Jurkat, Clone E6-1 (cell line): ENCODE measurements at regions not wholly inside any gene's neighbourhood (a gene's known extent, or its start where the extent isn't known, plus 50 kb on each side); places are given as distances from the start of the nearest gene placed in this dataset.

Experiments used
- DNase-seq: peaks from one replicate; pipeline ENCODE4 v3.0.0-alpha.2; 2011; ENCODE audit warnings: low read depth, low spot score
- H3K4me3 ChIP-seq: 2 replicates; pipeline ENCODE4 v1.5.1; 2011; ENCODE audit warnings: mild to moderate bottlenecking, low read length, control low read depth, moderate library complexity

- DNase-seq: no peak
- no peak overlapping the region for H3K4me3 ChIP-seq
These were observed 167.9 kb downstream of the FSCB start for GRCh38 chr14:44339231-44339630.

GRCh38 chr14:44317441-44317746, 189.7 kb downstream of the FSCB start:
- H3K4me3 ChIP-seq: no peak overlapping the region

GRCh38 chr14:44316647-44317440, 190.2 kb downstream of the FSCB start:
- DNase-seq: no peak
- no peak overlapping the region for H3K4me3 ChIP-seq

More at GRCh38 chr14:44317441-44317746, 189.7 kb downstream of the FSCB start:
- no peak for DNase-seq

GRCh38 chr14:44309331-44309730, 197.8 kb downstream of the FSCB start:
- H3K4me3 ChIP-seq: no peak overlapping the region
- no peak for DNase-seq

GRCh38 chr14:44300916-44301315, 206.2 kb downstream of the FSCB start:
- no peak for DNase-seq

GRCh38 chr14:44297437-44297836, 209.6 kb downstream of the FSCB start:
- no peak for DNase-seq
- no peak overlapping the region for H3K4me3 ChIP-seq

More at GRCh38 chr14:44300916-44301315, 206.2 kb downstream of the FSCB start:
- H3K4me3 ChIP-seq: no peak overlapping the region

- H3K4me3 ChIP-seq: no peak overlapping the region
- no peak for DNase-seq
These were observed 215.6 kb downstream of the FSCB start for GRCh38 chr14:44291366-44291915.

GRCh38 chr14:44287858-44288257, 219.2 kb downstream of the FSCB start:
- no peak for DNase-seq

GRCh38 chr14:44286201-44286600, 220.9 kb downstream of the FSCB start:
- DNase-seq: no peak
- H3K4me3 ChIP-seq: no peak overlapping the region

More at GRCh38 chr14:44287858-44288257, 219.2 kb downstream of the FSCB start:
- no peak overlapping the region for H3K4me3 ChIP-seq

GRCh38 chr14:44283836-44284235, 223.2 kb downstream of the FSCB start:
- no peak for DNase-seq
- no peak overlapping the region for H3K4me3 ChIP-seq

- DNase-seq: no peak
- H3K4me3 ChIP-seq: no peak overlapping the region
These were observed 227.7 kb downstream of the FSCB start for GRCh38 chr14:44279357-44279756.

- H3K4me3 ChIP-seq: no peak overlapping the region
- no peak for DNase-seq
These were observed 235.4 kb downstream of the FSCB start for GRCh38 chr14:44271637-44272036.

- no peak for DNase-seq
- H3K4me3 ChIP-seq: no peak overlapping the region
These were observed 236.1 kb downstream of the FSCB start for GRCh38 chr14:44271006-44271405.

GRCh38 chr14:44265246-44265645, 241.8 kb downstream of the FSCB start:
- DNase-seq: no peak
- no peak overlapping the region for H3K4me3 ChIP-seq

GRCh38 chr14:44215660-44216059, 291.4 kb downstream of the FSCB start:
- DNase-seq: no peak
- no peak overlapping the region for H3K4me3 ChIP-seq

- no peak overlapping the region for H3K4me3 ChIP-seq
- DNase-seq: no peak
These were observed 295.4 kb downstream of the FSCB start for GRCh38 chr14:44211718-44212117.

- no peak overlapping the region for H3K4me3 ChIP-seq
- no peak for DNase-seq
These were observed 302.8 kb downstream of the FSCB start for GRCh38 chr14:44204061-44204835.

- no peak for DNase-seq
- H3K4me3 ChIP-seq: no peak overlapping the region
These were observed 326.1 kb downstream of the FSCB start for GRCh38 chr14:44180975-44181374.

GRCh38 chr14:44170556-44170955, 336.5 kb downstream of the FSCB start:
- no peak overlapping the region for H3K4me3 ChIP-seq
- no peak for DNase-seq

GRCh38 chr14:44170101-44170500, 337.0 kb downstream of the FSCB start:
- no peak overlapping the region for H3K4me3 ChIP-seq
- no peak for DNase-seq
